ENCODE measurements at regions not wholly inside any gene's neighbourhood (a gene's known extent, or its start where the extent isn't known, plus 50 kb on each side); places are given as distances from the start of the nearest gene placed in this dataset.

- Histone ChIP-seq H3K4me1 (ENCODE audit: control insufficient read depth in 5 of 5, insufficient read depth in 5 of 5, low read length in 5 of 5) (no peaks in the 10 kb centered on the region), H3K27me3 (ENCODE audit: control insufficient read depth in 3 of 3, insufficient read depth in 3 of 3, low read length in 2 of 3) (no peaks in the 10 kb centered on the region), H3K4me3 (no peak overlapping the region), H3K9ac (ENCODE audit: insufficient read depth in 1 of 2, low read length in 2 of 2) (no peak overlapping the region), H3K36me3 (ENCODE audit: control insufficient read depth in 4 of 4, insufficient read depth in 4 of 4, low read length in 4 of 4) (no peaks in the 10 kb centered on the region), H3K9me3 (ENCODE audit: control insufficient read depth in 4 of 4, insufficient read depth in 3 of 4, low read length in 3 of 4) (peaks cover 0 to 3% (median 1%) of the 10 kb centered on the region in 4 donors), H3K27ac (ENCODE audit: low read depth in 1 of 2, low read length in 1 of 2) (no peak overlapping the region)
- ATAC-seq (ENCODE audit: insufficient read depth, low FRiP score): no peak
- 77 to 95% methylated on average over 14 to 18 of the region's 18 CpGs for WGBS, 2 donors
- no peak for TF ChIP-seq CTCF (IDR thresholded peaks at IDR 0.05; ENCODE audit: control extremely low read depth, extremely low read depth)
- DNase-seq: no peak
Observed at GRCh38 chr4:44016570-44017421, 431.8 kb downstream of the KCTD8 start.

GRCh38 chr4:44017422-44017739 is 431.2 kb downstream of the KCTD8 start:
- H3K4me1 ChIP-seq (ENCODE audit: control insufficient read depth in 5 of 5, insufficient read depth in 5 of 5, low read length in 5 of 5): no peaks in the 10 kb centered on the region
- DNase-seq (no peak), ATAC-seq (ENCODE audit: insufficient read depth, low FRiP score) (no peak)
- whole genome bisulfite sequencing, 2 donors: 87 to 96% methylated on average over 3 of the region's 3 CpGs
- peaks cover 0 to 3% (median 1%) of the 10 kb centered on the region in 4 donors for H3K9me3 ChIP-seq (ENCODE audit: control insufficient read depth in 4 of 4, insufficient read depth in 3 of 4, low read length in 3 of 4)
- no peak overlapping the region for H3K4me3 ChIP-seq
- no peaks in the 10 kb centered on the region for H3K27me3 ChIP-seq (ENCODE audit: control insufficient read depth in 3 of 3, insufficient read depth in 3 of 3, low read length in 2 of 3)
- H3K27ac ChIP-seq (ENCODE audit: low read depth in 1 of 2, low read length in 1 of 2): no peak overlapping the region
- H3K36me3 ChIP-seq (ENCODE audit: control insufficient read depth in 4 of 4, insufficient read depth in 4 of 4, low read length in 4 of 4): no peaks in the 10 kb centered on the region
- no peak for TF ChIP-seq CTCF (IDR thresholded peaks at IDR 0.05; ENCODE audit: control extremely low read depth, extremely low read depth)
- H3K9ac ChIP-seq (ENCODE audit: insufficient read depth in 1 of 2, low read length in 2 of 2): no peak overlapping the region

GRCh38 chr4:44019721-44020120 is 428.9 kb downstream of the KCTD8 start:
- H3K9ac ChIP-seq (ENCODE audit: insufficient read depth in 1 of 2, low read length in 2 of 2): no peak overlapping the region
- H3K4me3 ChIP-seq: no peak overlapping the region
- 56 to 60% methylated on average over 1 of the region's 1 CpG for WGBS, 2 donors
- no peaks in the 10 kb centered on the region for H3K4me1 ChIP-seq (ENCODE audit: control insufficient read depth in 5 of 5, insufficient read depth in 5 of 5, low read length in 5 of 5)
- DNase-seq: no peak
- peaks cover 0 to 3% (median under 1%) of the 10 kb centered on the region in 4 donors for H3K9me3 ChIP-seq (ENCODE audit: control insufficient read depth in 4 of 4, insufficient read depth in 3 of 4, low read length in 3 of 4)
- TF ChIP-seq CTCF (IDR thresholded peaks at IDR 0.05; ENCODE audit: control extremely low read depth, extremely low read depth): no peak
- no peak for ATAC-seq (ENCODE audit: insufficient read depth, low FRiP score)
- H3K36me3 ChIP-seq (ENCODE audit: control insufficient read depth in 4 of 4, insufficient read depth in 4 of 4, low read length in 4 of 4): no peaks in the 10 kb centered on the region
- H3K27ac ChIP-seq (ENCODE audit: low read depth in 1 of 2, low read length in 1 of 2): no peak overlapping the region
- H3K27me3 ChIP-seq (ENCODE audit: control insufficient read depth in 3 of 3, insufficient read depth in 3 of 3, low read length in 2 of 3): no peaks in the 10 kb centered on the region

Data from lung (tissue), 11 donors.